Body of pancreas (tissue), 4 donors: ENCODE measurements at regions not wholly inside any gene's neighbourhood (a gene's known extent, or its start where the extent isn't known, plus 50 kb on each side); places are given as distances from the start of the nearest gene placed in this dataset.
A peak's percentile ranks its signal among the peaks of the same experiment; 100 is the strongest.
"Not testable (repeated sequence)": the region's sequence is repeated elsewhere in the genome, so short reads cannot be mapped to it uniquely, and the experiment has no call there.

Experiments used
- ATAC-seq: fragments of 150-250 bp; one replicate; pipeline ENCODE4 v1.9.1; 2016
- DNase-seq, 4 donors: peaks; one replicate each; pipeline ENCODE4 v3.0.0-alpha.2; 2019
- H3K27ac ChIP-seq, 4 donors: fragments of 200-600 bp; sonication (generic); 1 replicate in 3 of 4; 2 replicates in 1 of 4; pipeline versions ENCODE4 v1.5.1 to v1.6.1; 2016 to 2019; ENCODE audit warnings: mild to moderate bottlenecking in 1 of 4, mixed read lengths in 1 of 4, moderate library complexity in 1 of 4
- H3K27me3 ChIP-seq, 2 donors: fragments of 200-600 bp; sonication (generic); one replicate each; pipeline ENCODE4 v1.6.0; 2016; ENCODE audit warnings: mild to moderate bottlenecking in 1 of 2
- H3K36me3 ChIP-seq, 2 donors: fragments of 200-600 bp; sonication (generic); replicated peaks in 1 of 2; 2 replicates each; pipeline ENCODE4 v1.5.1; 2016; ENCODE audit warnings: low read depth in 2 of 2; ENCODE audit not compliant: insufficient read depth in 1 of 2
- H3K4me1 ChIP-seq: fragments of 200-600 bp; sonication (generic); one replicate; pipeline ENCODE4 v1.6.0; 2016
- H3K4me3 ChIP-seq, 2 donors: fragments of 200-600 bp; sonication (generic); 1 replicate in 1 of 2; 2 replicates in 1 of 2; pipeline ENCODE4 v1.5.1; 2016 to 2019
- H3K9me3 ChIP-seq, 3 donors: fragments of 200-600 bp; sonication (generic); 1 replicate in 2 of 3; 2 replicates in 1 of 3; pipeline ENCODE4 v1.5.1; 2016
- CTCF ChIP-seq, 7 experiments: fragments of 450-650 bp in 4 of 7; fragments of 200-600 bp in 3 of 7; sonication (generic) in 3 of 7; IDR thresholded peaks; one replicate each; pipeline ENCODE4 v1.5.1; 2016 to 2019; ENCODE audit warnings: antibody characterized with exemption in 7 of 7
- POLR2A ChIP-seq, 3 donors: fragments of 450-650 bp; IDR thresholded peaks; one replicate each; pipeline ENCODE4 v1.6.1; 2016; ENCODE audit warnings: antibody characterized with exemption in 3 of 3, mild to moderate bottlenecking in 2 of 3
- WGBS, 2 donors: methylation state at CpG; one replicate each; pipeline ENCODE4 v1.1.5; 2017; 5-methylcytosine and 5-hydroxymethylcytosine counted together
- intact Hi-C: fragments of 100-400 bp; cut with DNase I; formaldehyde crosslinking; loops from one replicate; pipeline ENCODE4 v1.15.1; 2023

DNA sequence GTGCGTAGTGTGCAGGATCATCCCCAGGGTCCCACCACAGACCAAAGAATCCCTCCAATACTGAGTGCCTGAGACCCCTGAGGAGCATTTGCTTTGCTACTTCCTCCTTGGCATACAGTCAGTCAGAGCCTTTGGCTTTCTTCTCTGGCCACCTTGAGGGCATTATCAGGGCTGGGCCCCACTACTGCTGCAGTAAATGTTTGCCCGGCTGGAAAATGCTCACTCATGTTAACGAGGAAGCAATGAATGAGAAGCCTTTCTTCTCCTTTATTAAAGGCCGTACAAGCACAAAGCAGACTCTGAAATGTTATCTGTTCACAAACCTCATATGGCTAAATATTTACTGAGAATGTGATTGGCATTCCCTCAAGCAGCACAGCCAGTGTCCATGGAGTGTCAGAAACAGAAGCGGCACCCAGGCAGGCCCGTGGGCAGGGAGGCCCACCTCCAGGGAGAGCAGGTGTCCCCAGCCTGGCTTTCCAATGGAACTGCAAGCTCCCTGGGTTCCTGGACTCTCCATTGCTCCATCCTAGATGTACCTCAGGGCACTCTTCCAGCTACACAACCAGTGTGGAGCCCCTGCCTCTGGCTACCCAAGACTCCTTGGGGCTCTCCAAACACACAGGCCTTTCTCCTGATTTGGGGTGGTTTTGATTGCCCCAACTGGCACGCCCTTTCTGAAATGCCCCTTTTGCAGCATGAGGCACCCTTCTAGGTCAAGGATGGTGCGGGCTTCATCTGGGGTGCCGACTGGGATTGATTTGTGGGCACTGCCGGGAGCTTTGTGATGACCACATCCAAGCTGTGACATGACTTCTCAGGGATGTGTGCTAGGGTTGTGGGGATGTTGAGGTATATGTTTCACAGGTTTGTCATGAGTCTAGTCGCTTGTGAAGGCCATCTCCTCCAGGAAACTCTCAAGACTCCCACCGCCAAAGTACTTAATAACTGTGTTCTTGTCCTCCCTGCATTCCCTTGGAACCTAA, 195.6 kb downstream of the FAM43A start:
- Histone ChIP-seq H3K4me1 (peaks cover 14% of the 10 kb centered on the region), H3K36me3 (no peaks in the 10 kb centered on the region), H3K27me3 (no peaks in the 10 kb centered on the region), H3K9me3 (peaks cover 0 to 9% (median 0%) of the 10 kb centered on the region in 3 donors), H3K27ac (peak overlapping the region in 3 of 4 donors; percentile 3 to 38 (median 34)), H3K4me3 (no peak overlapping the region)
- intact Hi-C loops, result no loop called here
- no peak for TF ChIP-seq CTCF (IDR thresholded peaks at IDR 0.05)
- TF ChIP-seq POLR2A (IDR thresholded peaks at IDR 0.05), result no peak
- no peak for ATAC-seq
- WGBS, 2 donors, result 52 to 60% methylated on average over 11 to 12 of the region's 12 CpGs
- DNase-seq, result peak in 1 of 4 donors; percentile 26

DNA sequence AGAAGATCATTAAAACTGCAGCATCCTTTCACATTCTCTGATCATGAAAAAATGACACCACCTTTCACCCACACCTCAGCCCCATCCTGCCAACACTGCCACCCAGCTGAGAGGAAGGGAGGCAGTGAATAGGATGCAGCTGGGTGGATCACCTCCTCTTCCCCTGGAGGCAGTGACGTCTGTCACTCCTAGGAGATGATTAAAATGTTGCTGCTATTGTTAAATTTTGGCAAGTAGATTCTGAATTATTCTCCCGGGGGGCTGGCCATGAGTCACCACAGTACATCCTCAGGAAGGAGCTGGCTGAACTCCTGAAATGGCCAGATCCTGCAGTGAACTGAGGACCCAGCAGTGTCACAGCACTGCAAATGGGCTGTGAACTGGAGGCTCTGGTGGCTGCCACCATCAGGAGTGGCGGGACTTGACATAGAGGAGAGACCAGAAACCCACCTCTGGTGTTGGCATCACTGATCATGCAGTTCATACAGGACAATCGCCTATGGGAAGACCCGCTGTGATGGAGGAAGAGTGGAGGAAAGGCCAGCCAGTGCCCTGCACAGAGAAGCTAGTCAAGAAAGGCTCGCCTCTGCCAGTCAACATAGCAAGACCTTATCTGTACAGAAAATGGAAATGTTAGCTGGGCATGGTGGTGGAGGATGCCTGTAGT, 199.1 kb downstream of the FAM43A start:
- Histone ChIP-seq H3K4me1 (peaks cover 14% of the 10 kb centered on the region), H3K4me3 (no peak overlapping the region), H3K9me3 (peaks cover 0 to 9% (median 0%) of the 10 kb centered on the region in 3 donors), H3K36me3 (no peaks in the 10 kb centered on the region), H3K27me3 (no peaks in the 10 kb centered on the region), H3K27ac (no peak overlapping the region)
- intact Hi-C loops, result no loop called here
- WGBS, 2 donors, result 79 to 86% methylated on average over 6 of the region's 6 CpGs
- TF ChIP-seq CTCF (IDR thresholded peaks at IDR 0.05) (no peak), POLR2A (IDR thresholded peaks at IDR 0.05) (no peak)
- no peak for DNase-seq
- ATAC-seq, result peak; percentile 52

DNA sequence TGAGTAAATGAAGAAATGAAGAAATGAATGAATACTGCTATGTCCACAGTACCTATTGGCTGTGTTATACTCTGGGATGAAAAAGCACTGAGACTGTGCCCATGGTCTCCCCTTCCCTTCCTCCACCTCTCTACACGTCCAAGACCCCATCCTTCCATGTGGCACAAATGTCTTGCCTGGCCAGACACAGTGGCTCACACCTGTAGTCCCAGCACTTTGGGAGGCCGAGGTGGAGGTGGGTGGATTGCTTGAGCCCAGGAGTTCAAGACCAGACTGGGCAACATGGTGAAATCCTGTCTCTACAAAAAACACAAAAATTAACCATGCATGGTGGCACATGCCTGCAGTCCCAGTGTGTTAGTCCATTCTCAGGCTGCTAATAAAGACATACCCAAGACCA, 200.1 kb downstream of the FAM43A start:
- Histone ChIP-seq H3K4me3 (no peak overlapping the region), H3K36me3 (no peaks in the 10 kb centered on the region), H3K4me1 (peaks cover 7% of the 10 kb centered on the region), H3K27me3 (no peaks in the 10 kb centered on the region), H3K9me3 (peaks cover 0 to 9% (median 0%) of the 10 kb centered on the region in 3 donors), H3K27ac (no peak overlapping the region)
- intact Hi-C loops, result no loop called here
- no peak for DNase-seq
- ATAC-seq, result no peak
- WGBS, 2 donors, result 82 to 95% methylated on average over 2 of the region's 2 CpGs
- TF ChIP-seq CTCF (IDR thresholded peaks at IDR 0.05) (no peak), POLR2A (IDR thresholded peaks at IDR 0.05) (no peak)

DNA sequence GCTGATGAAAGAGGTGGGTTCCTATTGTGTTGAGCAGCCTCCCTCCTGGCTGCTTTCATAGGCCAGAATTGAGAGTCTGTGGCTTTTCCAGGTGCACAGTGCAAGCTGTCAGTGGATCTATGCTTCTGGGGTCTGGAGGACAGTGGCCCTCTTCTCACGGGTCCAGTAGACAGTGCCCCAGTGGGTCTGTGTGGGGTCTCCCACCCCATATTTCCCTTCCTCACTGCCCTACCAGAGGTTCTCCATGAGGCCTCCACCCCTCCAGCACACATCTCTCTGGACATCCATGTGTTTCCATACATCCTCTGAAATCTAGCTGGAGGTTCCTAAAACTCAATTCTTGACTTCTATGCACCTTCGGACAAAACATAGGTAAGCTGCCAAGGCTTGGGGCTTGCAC, 201.2 kb downstream of the FAM43A start:
- no peak for TF ChIP-seq CTCF (IDR thresholded peaks at IDR 0.05)
- no peak for TF ChIP-seq POLR2A (IDR thresholded peaks at IDR 0.05)
- ATAC-seq (no peak), DNase-seq (no peak)
- no peaks in the 10 kb centered on the region for H3K4me1 ChIP-seq
- 93 to 95% methylated on average over 2 of the region's 2 CpGs for WGBS, 2 donors
- no peaks in the 10 kb centered on the region for H3K27me3 ChIP-seq
- no peaks in the 10 kb centered on the region for H3K36me3 ChIP-seq
- no peak overlapping the region for H3K4me3 ChIP-seq
- peaks cover 0 to 9% (median 0%) of the 10 kb centered on the region in 3 donors for H3K9me3 ChIP-seq
- H3K27ac ChIP-seq, result no peak overlapping the region
- intact Hi-C loops, result no loop called here

- H3K4me1 ChIP-seq, H3K36me3 ChIP-seq, H3K9me3 ChIP-seq, H3K27ac ChIP-seq, ATAC-seq, intact Hi-C loops, H3K4me3 ChIP-seq, DNase-seq, H3K27me3 ChIP-seq: not testable (repeated sequence)
- WGBS, 2 donors, result 57 to 66% methylated on average over 3 of the region's 3 CpGs
Observed at GRCh38 chr3:194888062-194888461, 202.4 kb downstream of the FAM43A start.
